Ovary (tissue), 3 donors: ENCODE measurements at regions not wholly inside any gene's neighbourhood (a gene's known extent, or its start where the extent isn't known, plus 50 kb on each side); places are given as distances from the start of the nearest gene placed in this dataset.

Experiments
- CTCF ChIP-seq, 3 donors: fragments of 450-650 bp in 2 of 3; fragments of 200-600 bp in 1 of 3; IDR thresholded peaks; one replicate each; pipeline versions ENCODE4 v1.5.1 to v1.8.0; 2016 to 2022; ENCODE audit warnings: antibody characterized with exemption in 3 of 3, mild to moderate bottlenecking in 1 of 3
- EP300 ChIP-seq: sonication (generic); formaldehyde crosslinking; IDR thresholded peaks from one replicate; pipeline ENCODE4 v1.6.1; 2017; ENCODE audit warnings: antibody characterized with exemption
- POLR2A ChIP-seq: fragments of 450-650 bp; IDR thresholded peaks from one replicate; pipeline ENCODE4 v1.6.1; 2017; ENCODE audit warnings: antibody characterized with exemption, mild to moderate bottlenecking, moderate library complexity
- donor health status: DM: no; HTN: no; CAD: no.

GRCh38 chr10:56745490-56745889 is 384.4 kb upstream of the ZWINT start:
- TF ChIP-seq POLR2A (no peak), CTCF (IDR thresholded peaks at IDR 0.05) (no peak), EP300 (no peak)
